GM12873 (cell line): ENCODE measurements at regions not wholly inside any gene's neighbourhood (a gene's known extent, or its start where the extent isn't known, plus 50 kb on each side); places are given as distances from the start of the nearest gene placed in this dataset.

Experiments used
- TF ChIP-seq, protein P1 (sequence below): IDR thresholded peaks from 2 replicates; pipeline ENCODE4 v1.5.1; 2012; ENCODE audit warnings: low read depth, mild to moderate bottlenecking, moderate library complexity, low read length, control low read depth; ENCODE audit not compliant: insufficient read depth; ENCODE audit errors: missing control alignments

DNA sequence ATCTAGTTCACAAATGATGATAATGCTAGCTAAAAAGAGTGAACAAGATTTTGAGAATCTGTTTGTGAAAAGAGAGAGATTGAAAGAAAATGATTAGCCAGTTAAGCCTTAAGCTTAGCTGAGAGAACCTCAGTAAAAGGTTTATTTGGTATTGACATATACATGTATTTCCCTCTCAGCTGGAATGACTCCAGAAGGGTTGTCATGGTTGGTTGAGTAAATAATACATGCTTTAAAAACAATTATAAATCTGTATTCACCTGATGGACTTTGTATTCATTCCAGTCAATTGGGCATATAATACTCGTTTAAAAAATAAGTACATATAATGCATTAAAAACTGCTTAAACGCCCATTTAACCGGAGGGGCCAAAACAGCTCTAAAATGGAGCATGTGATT lies 181.4 kb downstream of the GRB14 start:
- TF ChIP-seq, protein P1, sequence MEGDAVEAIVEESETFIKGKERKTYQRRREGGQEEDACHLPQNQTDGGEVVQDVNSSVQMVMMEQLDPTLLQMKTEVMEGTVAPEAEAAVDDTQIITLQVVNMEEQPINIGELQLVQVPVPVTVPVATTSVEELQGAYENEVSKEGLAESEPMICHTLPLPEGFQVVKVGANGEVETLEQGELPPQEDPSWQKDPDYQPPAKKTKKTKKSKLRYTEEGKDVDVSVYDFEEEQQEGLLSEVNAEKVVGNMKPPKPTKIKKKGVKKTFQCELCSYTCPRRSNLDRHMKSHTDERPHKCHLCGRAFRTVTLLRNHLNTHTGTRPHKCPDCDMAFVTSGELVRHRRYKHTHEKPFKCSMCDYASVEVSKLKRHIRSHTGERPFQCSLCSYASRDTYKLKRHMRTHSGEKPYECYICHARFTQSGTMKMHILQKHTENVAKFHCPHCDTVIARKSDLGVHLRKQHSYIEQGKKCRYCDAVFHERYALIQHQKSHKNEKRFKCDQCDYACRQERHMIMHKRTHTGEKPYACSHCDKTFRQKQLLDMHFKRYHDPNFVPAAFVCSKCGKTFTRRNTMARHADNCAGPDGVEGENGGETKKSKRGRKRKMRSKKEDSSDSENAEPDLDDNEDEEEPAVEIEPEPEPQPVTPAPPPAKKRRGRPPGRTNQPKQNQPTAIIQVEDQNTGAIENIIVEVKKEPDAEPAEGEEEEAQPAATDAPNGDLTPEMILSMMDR, result no peak

DNA sequence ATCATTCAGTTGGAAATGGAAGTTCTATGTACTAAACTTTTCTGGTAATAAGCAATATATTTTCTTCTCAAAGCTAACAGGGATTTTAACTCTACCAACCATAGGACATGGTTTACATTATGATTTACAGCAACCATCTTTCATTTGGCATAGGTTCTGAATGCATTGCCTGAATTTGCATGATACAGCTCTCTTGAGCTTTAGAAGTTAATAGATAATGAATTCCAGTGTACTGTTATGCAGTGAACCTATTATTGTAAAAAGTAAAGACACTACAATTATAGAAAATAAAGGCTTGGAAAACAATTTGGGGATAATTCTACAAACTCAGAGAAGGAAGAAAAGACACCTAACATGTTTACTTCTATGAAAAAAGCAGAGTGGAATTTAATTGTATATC lies 182.0 kb downstream of the GRB14 start:
- TF ChIP-seq, protein P1, result no peak

DNA sequence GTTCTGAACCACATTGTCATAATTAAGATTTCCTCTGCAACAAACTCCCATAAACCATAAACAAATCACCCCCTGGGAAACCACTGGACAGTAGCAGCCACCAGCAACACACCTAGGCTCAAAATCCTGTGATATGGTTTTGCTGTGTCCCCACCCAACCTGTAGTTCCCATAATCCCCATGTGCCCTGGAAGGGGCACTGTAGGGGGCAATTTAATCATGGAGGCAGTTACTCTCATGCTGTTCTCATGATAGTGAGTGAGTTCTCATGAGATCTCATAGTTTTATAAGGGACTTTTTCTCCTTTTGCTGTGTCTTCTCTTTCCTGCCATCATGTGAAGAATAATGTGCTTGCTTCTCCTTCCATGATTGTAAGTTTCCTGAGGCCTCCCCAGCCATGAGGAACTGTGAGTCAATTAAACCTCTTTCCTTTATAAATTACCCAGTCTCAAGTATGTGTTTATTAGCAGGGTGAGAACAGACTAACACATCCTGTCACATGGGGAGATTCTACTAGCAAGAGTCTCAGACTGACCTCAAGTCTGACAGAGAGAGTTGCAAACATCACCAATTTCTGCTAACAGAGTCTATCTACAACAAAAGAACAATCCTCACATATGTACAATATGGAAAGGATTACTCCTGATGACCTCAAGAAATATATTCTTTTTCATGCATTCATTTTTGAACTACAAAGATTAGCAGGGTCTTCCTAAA lies 182.6 kb downstream of the GRB14 start:
- TF ChIP-seq, protein P1, result no peak

DNA sequence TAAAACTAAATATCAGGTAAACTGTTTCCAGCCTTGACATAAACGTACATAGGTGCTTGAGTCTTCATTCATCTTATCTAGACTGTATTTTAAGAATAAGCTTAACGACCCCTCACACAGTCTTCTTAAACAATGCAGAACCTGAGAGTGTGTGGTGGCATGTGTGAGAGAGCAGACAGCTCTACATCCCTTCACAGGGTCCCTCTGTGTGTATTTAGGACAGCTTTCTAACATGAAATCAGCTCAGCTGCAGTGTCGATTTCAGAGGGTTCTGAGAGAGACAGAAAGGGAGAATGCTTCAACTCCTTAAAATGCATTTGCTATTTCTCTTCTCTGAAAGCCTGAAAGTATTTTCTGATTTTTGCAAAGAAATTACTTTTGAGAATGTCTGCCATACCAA lies 185.2 kb downstream of the GRB14 start:
- TF ChIP-seq, protein P1, result no peak

DNA sequence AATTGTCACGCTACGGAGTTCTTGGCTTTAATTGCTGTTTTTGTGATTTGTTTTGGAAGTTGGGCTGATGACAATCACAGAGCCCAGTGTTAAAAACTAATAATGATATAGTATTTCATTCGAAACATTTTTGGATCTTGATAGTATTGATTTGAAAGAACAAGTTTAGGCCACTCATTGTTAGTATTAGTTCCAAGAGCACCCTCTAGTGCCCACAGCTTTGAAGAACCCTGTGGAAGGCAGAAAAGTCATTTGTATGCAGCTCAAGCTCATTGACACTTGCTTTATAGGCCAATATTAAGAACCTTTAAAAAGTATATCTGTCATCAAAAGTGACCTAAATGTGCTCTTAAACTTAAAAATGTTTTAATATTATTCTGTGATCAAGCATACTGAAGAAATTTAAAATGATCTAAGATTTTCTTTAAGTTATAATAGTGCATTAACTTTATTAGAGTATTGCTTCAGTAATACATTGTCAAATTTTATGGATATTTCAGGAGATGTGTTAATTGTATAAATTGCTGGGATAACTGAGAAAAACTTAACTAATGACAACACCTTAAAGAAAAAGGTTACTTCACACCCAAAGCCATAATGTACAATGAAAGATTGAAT lies 191.0 kb downstream of the GRB14 start:
- TF ChIP-seq, protein P1, result peak; percentile 47

DNA sequence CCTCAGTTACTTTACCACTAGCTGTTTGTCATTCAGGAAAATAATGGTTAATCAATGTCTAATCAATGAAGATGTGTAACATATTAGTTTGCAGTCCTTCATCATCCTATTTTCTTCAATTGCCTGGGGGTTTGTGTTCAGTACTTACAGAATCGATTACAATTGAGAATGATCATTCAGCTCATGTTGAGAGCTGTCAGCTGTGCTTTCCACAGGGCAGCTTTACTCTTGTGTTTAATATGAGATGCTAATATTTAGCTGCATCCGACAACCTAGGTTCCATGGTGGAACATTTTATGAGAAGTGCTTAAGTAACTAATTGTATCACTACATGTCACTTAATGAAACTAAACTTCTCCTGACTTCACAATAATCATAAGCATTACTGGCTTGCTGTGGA lies 191.9 kb downstream of the GRB14 start:
- TF ChIP-seq, protein P1, result no peak

DNA sequence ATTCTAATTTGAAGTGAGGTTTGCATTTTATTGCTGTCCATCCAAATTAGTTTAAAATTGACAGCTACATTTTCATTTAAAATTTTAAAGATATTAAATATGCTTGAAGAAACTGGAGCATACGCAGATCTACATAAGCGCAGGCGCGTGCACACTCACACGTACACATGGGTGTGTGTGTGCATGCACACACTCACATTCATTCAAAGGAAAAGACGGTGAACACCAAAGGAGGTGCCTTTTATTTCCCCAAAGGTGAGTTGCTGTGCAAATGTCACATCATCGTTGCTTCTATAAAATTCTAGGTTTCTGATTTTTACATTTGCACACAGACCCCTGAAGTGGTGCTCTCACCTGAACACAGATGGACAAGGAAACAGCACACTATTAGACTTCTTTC lies 194.2 kb downstream of the GRB14 start:
- TF ChIP-seq, protein P1, result no peak
